K562 (cell line): ENCODE measurements at regions not wholly inside any gene's neighbourhood (a gene's known extent, or its start where the extent isn't known, plus 50 kb on each side); places are given as distances from the start of the nearest gene placed in this dataset.

ENCODE experiments used
- ATAC-seq: fragments of 200-7000 bp; cut with Tn5 transposase; 3 replicates; pipeline ENCODE4 v1.9.1; 2020; ENCODE audit warnings: moderate library complexity
- BruUV-seq: library from RNA; stranded (reverse); fragments of 400-500 nt; replicated peaks from 2 replicates; lab custom pipeline; 2021; lab: Mats Ljungman, UMichigan
- CTCF ChIA-PET: fragments of 300-600 bp; formaldehyde crosslinking; extraction: SDS; loops from one replicate; lab custom pipeline; 2021; ENCODE audit warnings: low intra/inter-chr PET ratio; lab: Yijun Ruan, JAX
- POLR2A ChIA-PET: fragments of 300-600, 350-650 bp; sonication (Branson Sonifier 250); formaldehyde crosslinking; extraction: SDS; loops from one replicate; lab custom pipeline; 2021; ENCODE audit warnings: antibody characterized with exemption, inconsistent platforms; lab: Yijun Ruan, JAX
- DNase-seq, 4 experiments: peaks; one replicate each; pipeline versions ENCODE4 v3.0.0 to v3.0.0-alpha.2; 2011 to 2018; ENCODE audit warnings: low spot score in 3 of 4, mixed read lengths in 3 of 4; ENCODE audit errors: extremely low read depth in 1 of 4
- FAIRE-seq: peaks from 2 replicates; lab custom pipeline; 2011; peaks lifted over from hg19 to GRCh38; lab: Jason Lieb, UNC
- H2AFZ ChIP-seq: 2 replicates; pipeline ENCODE4 v1.6.0; 2011; ENCODE audit warnings: low read depth, low read length, control low read depth, inconsistent platforms
- H3K27ac ChIP-seq: fragments of 200-600 bp; 3 replicates; pipeline ENCODE4 v1.8.0; 2011; ENCODE audit warnings: low read depth, mild to moderate bottlenecking, control low read depth, inconsistent platforms, low read length, moderate library complexity, mixed read lengths; ENCODE audit errors: extremely low read depth
- H3K27me3 ChIP-seq, 2 experiments: fragments of 300-600 bp in 1 of 2; 2 replicates in 1 of 2; 3 replicates in 1 of 2; pipeline versions ENCODE4 v1.6.0 to v1.8.0; 2011; ENCODE audit warnings: inconsistent platforms in 2 of 2, low read length in 2 of 2, mild to moderate bottlenecking in 1 of 2, mixed read lengths in 1 of 2, moderate library complexity in 1 of 2; ENCODE audit not compliant: control insufficient read depth in 2 of 2, insufficient read depth in 2 of 2
- H3K36me3 ChIP-seq: fragments of 300-600 bp; 3 replicates; pipeline ENCODE4 v1.8.0; 2011; ENCODE audit warnings: mild to moderate bottlenecking, low read length, inconsistent platforms; ENCODE audit not compliant: control insufficient read depth, insufficient read depth
- H3K4me1 ChIP-seq, 2 experiments: fragments of 200-600 bp in 1 of 2; replicated peaks in 1 of 2; 2 replicates in 1 of 2; 3 replicates in 1 of 2; pipeline versions ENCODE4 v1.5.1 to v1.8.0; 2011; ENCODE audit warnings: inconsistent platforms in 2 of 2, low read length in 2 of 2, mild to moderate bottlenecking in 1 of 2, mixed read lengths in 1 of 2, moderate library complexity in 1 of 2; ENCODE audit not compliant: control insufficient read depth in 2 of 2, insufficient read depth in 2 of 2
- H3K4me2 ChIP-seq: 2 replicates; pipeline ENCODE4 v1.6.1; 2011; ENCODE audit warnings: low read length, control low read depth, inconsistent platforms, mixed read lengths; ENCODE audit not compliant: insufficient read depth
- H3K4me3 ChIP-seq: fragments of 200-600 bp; sonication (generic), shearing (Covaris generic); 2 replicates; pipeline ENCODE4 v1.5.1; 2016; ENCODE audit warnings: control low read depth, inconsistent platforms
- H3K79me2 ChIP-seq: fragments of 200-600 bp; 3 replicates; pipeline ENCODE4 v1.8.0; 2011; ENCODE audit warnings: low read length, inconsistent platforms; ENCODE audit not compliant: control insufficient read depth, insufficient read depth
- H3K9ac ChIP-seq, 2 experiments: 2 replicates each; pipeline versions ENCODE4 v1.6.0 to v1.6.1; 2011; ENCODE audit warnings: low read depth in 2 of 2, low read length in 2 of 2, control low read depth in 1 of 2, inconsistent platforms in 1 of 2, mild to moderate bottlenecking in 1 of 2, mixed read lengths in 1 of 2; ENCODE audit not compliant: insufficient read depth in 1 of 2
- H3K9me1 ChIP-seq: one replicate; pipeline ENCODE4 v1.6.0; 2011; ENCODE audit warnings: inconsistent platforms, mild to moderate bottlenecking, low read length, moderate library complexity; ENCODE audit not compliant: control insufficient read depth, insufficient read depth
- H3K9me3 ChIP-seq: replicated peaks from 2 replicates; pipeline ENCODE4 v1.5.1; 2011; ENCODE audit warnings: low read depth, low read length, inconsistent platforms; ENCODE audit not compliant: control insufficient read depth, insufficient read depth
- H4K20me1 ChIP-seq: replicated peaks from 2 replicates; pipeline ENCODE4 v1.6.1; 2011; ENCODE audit warnings: low read length, inconsistent platforms, mixed read lengths; ENCODE audit not compliant: control insufficient read depth, insufficient read depth
- CBFA2T3 ChIP-seq: fragments of 450-650 bp; IDR thresholded peaks from 2 replicates; pipeline ENCODE4 v1.6.1; 2017
- CC2D1A ChIP-seq: fragments of 450-650 bp; IDR thresholded peaks from 2 replicates; pipeline ENCODE4 v1.6.1; 2017; ENCODE audit warnings: mild to moderate bottlenecking
- E2F3 ChIP-seq: fragments of 250-450 bp; sonication (Bioruptor Pico); IDR thresholded peaks from 2 replicates; pipeline ENCODE4 v1.4.0; 2020; ENCODE audit warnings: mild to moderate bottlenecking
- ELF2 ChIP-seq: fragments of 250-450 bp; sonication (Bioruptor Pico); IDR thresholded peaks from 2 replicates; pipeline ENCODE4 v1.5.0; 2021; ENCODE audit warnings: mild to moderate bottlenecking
- HEY1 ChIP-seq: fragments of 250-450 bp; sonication (Bioruptor Pico); IDR thresholded peaks from 2 replicates; pipeline ENCODE4 v1.5.0; 2020; ENCODE audit warnings: mild to moderate bottlenecking, moderate library complexity, borderline replicate concordance
- MED1 ChIP-seq: sonication (generic); formaldehyde crosslinking; IDR thresholded peaks from 2 replicates; pipeline ENCODE4 v1.8.1; 2023; ENCODE audit warnings: missing genetic modification reagents, borderline replicate concordance
- NR3C1 ChIP-seq: sonication (generic); formaldehyde crosslinking; IDR thresholded peaks from 2 replicates; pipeline ENCODE4 v1.8.1; 2022; ENCODE audit warnings: missing genetic modification reagents
- POLR3A ChIP-seq: IDR thresholded peaks from 2 replicates; pipeline ENCODE4 v1.6.1; 2011; ENCODE audit warnings: borderline replicate concordance, mild to moderate bottlenecking, moderate library complexity; ENCODE audit not compliant: insufficient read length, insufficient read depth; ENCODE audit errors: extremely low read depth
- TRIM28 ChIP-seq: fragments of 450-650 bp; IDR thresholded peaks from 2 replicates; pipeline ENCODE4 v1.6.1; 2017
- ZBTB1 ChIP-seq: sonication (generic); formaldehyde crosslinking; IDR thresholded peaks from 2 replicates; pipeline ENCODE4 v1.8.1; 2023; ENCODE audit warnings: missing genetic modification reagents, low read depth, mild to moderate bottlenecking, borderline replicate concordance
- ZNF41 ChIP-seq: fragments of 250-450 bp; sonication (Bioruptor Pico); conservative IDR thresholded peaks from 2 replicates; pipeline ENCODE4 v1.4.0; 2020; ENCODE audit warnings: mild to moderate bottlenecking
- ZNF77 ChIP-seq: fragments of 250-450 bp; sonication (Bioruptor Pico); IDR thresholded peaks from 2 replicates; pipeline ENCODE4 v1.5.0; 2020
- WGBS: fragments of 100-300 bp; shearing (Covaris generic); methylation state at CpG from one replicate; pipeline ENCODE4 v1.1.6; 2016; ENCODE audit warnings: low coverage, mixed read lengths; ENCODE audit not compliant: insufficient coverage; ENCODE audit errors: missing lambda C conversion rate; 5-methylcytosine and 5-hydroxymethylcytosine counted together
- in situ Hi-C: fragments of 300-500 bp; cut with MboI; formaldehyde crosslinking; loops from 4 replicates; pipeline ENCODE4 v1.15.0; 2018; ENCODE audit warnings: inconsistent platforms, mixed read lengths
- intact Hi-C: fragments of 100-400 bp; cut with micrococcal nuclease; formaldehyde crosslinking; loops from 2 replicates; pipeline ENCODE4 v1.14.2; 2022
- TF ChIP-seq, protein P1 (sequence below): fragments of 250-450 bp; sonication (Bioruptor Pico); IDR thresholded peaks from 2 replicates; pipeline ENCODE4 v1.5.0; 2021
- TF ChIP-seq, protein P2 (sequence below): fragments of 250-450 bp; sonication (Bioruptor Pico); IDR thresholded peaks from 2 replicates; pipeline ENCODE4 v1.5.0; 2020; ENCODE audit warnings: mild to moderate bottlenecking
- TF ChIP-seq, protein P3 (sequence below): conservative IDR thresholded peaks from 2 replicates; pipeline ENCODE4 v1.6.1; 2011; ENCODE audit warnings: low read depth, mild to moderate bottlenecking, low read length; ENCODE audit not compliant: control insufficient read depth

DNA sequence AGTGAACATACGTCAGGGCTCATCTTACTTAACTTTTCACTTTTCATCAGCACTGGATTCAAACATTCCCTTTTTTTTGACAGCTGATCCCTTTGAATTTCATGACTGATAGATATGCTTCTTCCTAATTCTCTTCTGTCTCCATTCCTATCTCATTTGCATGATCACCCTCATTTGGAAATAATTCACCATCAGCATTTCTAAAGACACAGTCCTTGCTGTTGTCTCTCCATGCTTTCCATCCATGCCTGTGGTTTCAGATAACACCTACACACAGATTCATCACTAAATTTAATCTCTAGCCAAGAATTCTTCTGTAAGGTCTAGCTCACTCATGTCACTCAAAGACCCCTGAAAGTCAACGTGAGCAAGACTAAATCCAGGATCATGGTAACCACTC lies 228.4 kb upstream of the BTBD3 start:
- ChIA-PET CTCF (no interaction called here), POLR2A (no interaction called here)
- in situ Hi-C loops (no loop called here), intact Hi-C loops (no loop called here)
- Histone ChIP-seq H3K4me2 (no peak overlapping the region), H3K79me2 (no peaks in the 10 kb centered on the region), H4K20me1 (no peaks in the 10 kb centered on the region), H3K27ac (no peak overlapping the region), H3K36me3 (no peaks in the 10 kb centered on the region), H2AFZ (no peak overlapping the region), H3K9ac (no peak overlapping the region), H3K27me3 (no peaks in the 10 kb centered on the region), H3K9me1 (no peaks in the 10 kb centered on the region), H3K4me1 (no peaks in the 10 kb centered on the region), H3K4me3 (no peak overlapping the region), H3K9me3 (no peaks in the 10 kb centered on the region)
- 6% methylated on average over 2 of the region's 2 CpGs for WGBS
- DNase-seq (no peak), ATAC-seq (no peak), FAIRE-seq (no peak)
- BruUV-seq, result no TSS peak
- TF ChIP-seq E2F3 (CRISPR knock-in tag) (no peak), NR3C1 (CRISPR knock-in tag) (no peak), MED1 (CRISPR knock-in tag) (no peak), ZNF41 (CRISPR knock-in tag) (no peak), ELF2 (no peak), POLR3A (no peak), ZNF77 (no peak), CBFA2T3 (no peak), ZBTB1 (CRISPR knock-in tag) (no peak), HEY1 (CRISPR knock-in tag) (no peak), TRIM28 (no peak), CC2D1A (no peak)
- TF ChIP-seq, protein P1, sequence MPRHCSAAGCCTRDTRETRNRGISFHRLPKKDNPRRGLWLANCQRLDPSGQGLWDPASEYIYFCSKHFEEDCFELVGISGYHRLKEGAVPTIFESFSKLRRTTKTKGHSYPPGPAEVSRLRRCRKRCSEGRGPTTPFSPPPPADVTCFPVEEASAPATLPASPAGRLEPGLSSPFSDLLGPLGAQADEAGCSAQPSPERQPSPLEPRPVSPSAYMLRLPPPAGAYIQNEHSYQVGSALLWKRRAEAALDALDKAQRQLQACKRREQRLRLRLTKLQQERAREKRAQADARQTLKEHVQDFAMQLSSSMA (CRISPR knock-in tag), result no peak
- TF ChIP-seq, protein P2, sequence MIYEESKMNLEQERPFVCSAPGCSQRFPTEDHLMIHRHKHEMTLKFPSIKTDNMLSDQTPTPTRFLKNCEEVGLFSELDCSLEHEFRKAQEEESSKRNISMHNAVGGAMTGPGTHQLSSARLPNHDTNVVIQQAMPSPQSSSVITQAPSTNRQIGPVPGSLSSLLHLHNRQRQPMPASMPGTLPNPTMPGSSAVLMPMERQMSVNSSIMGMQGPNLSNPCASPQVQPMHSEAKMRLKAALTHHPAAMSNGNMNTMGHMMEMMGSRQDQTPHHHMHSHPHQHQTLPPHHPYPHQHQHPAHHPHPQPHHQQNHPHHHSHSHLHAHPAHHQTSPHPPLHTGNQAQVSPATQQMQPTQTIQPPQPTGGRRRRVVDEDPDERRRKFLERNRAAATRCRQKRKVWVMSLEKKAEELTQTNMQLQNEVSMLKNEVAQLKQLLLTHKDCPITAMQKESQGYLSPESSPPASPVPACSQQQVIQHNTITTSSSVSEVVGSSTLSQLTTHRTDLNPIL (CRISPR knock-in tag), result no peak
- TF ChIP-seq, protein P3, sequence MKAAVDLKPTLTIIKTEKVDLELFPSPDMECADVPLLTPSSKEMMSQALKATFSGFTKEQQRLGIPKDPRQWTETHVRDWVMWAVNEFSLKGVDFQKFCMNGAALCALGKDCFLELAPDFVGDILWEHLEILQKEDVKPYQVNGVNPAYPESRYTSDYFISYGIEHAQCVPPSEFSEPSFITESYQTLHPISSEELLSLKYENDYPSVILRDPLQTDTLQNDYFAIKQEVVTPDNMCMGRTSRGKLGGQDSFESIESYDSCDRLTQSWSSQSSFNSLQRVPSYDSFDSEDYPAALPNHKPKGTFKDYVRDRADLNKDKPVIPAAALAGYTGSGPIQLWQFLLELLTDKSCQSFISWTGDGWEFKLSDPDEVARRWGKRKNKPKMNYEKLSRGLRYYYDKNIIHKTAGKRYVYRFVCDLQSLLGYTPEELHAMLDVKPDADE, result no peak
